Type B pancreatic cell (in vitro differentiated cells): ENCODE measurements at regions not wholly inside any gene's neighbourhood (a gene's known extent, or its start where the extent isn't known, plus 50 kb on each side); places are given as distances from the start of the nearest gene placed in this dataset.
"Not testable (repeated sequence)": the region's sequence is repeated elsewhere in the genome, so short reads cannot be mapped to it uniquely, and the experiment has no call there.

Experiments used
- DNase-seq: peaks from one replicate; pipeline ENCODE4 v3.0.0; 2021; ENCODE audit warnings: mixed read lengths; ENCODE audit not compliant: unreplicated experiment; ENCODE audit errors: extremely low spot score
- H3K27ac Mint-ChIP-seq: 2 replicates; pipeline ENCODE4 v1.8.0; 2021; ENCODE audit warnings: mild to moderate bottlenecking, mixed read lengths
- H3K27me3 Mint-ChIP-seq: 2 replicates; pipeline ENCODE4 v1.8.0; 2021; ENCODE audit warnings: mixed read lengths
- H3K36me3 Mint-ChIP-seq: 2 replicates; pipeline ENCODE4 v1.8.0; 2021; ENCODE audit warnings: mixed read lengths
- H3K4me1 Mint-ChIP-seq: one replicate; pipeline ENCODE4 v1.8.0; 2021; ENCODE audit warnings: mixed read lengths; ENCODE audit not compliant: unreplicated experiment
- H3K4me3 Mint-ChIP-seq: 2 replicates; pipeline ENCODE4 v1.8.0; 2021; ENCODE audit warnings: mild to moderate bottlenecking, mixed read lengths
- H3K9me3 Mint-ChIP-seq: 2 replicates; pipeline ENCODE4 v1.8.0; 2021; ENCODE audit warnings: mixed read lengths
- TF ChIP-seq, protein P1 (sequence below): fragments of 200-600 bp; sonication (generic); conservative IDR thresholded peaks from 2 replicates; pipeline ENCODE4 v1.5.0; 2021; ENCODE audit warnings: antibody characterized with exemption, mild to moderate bottlenecking

DNA sequence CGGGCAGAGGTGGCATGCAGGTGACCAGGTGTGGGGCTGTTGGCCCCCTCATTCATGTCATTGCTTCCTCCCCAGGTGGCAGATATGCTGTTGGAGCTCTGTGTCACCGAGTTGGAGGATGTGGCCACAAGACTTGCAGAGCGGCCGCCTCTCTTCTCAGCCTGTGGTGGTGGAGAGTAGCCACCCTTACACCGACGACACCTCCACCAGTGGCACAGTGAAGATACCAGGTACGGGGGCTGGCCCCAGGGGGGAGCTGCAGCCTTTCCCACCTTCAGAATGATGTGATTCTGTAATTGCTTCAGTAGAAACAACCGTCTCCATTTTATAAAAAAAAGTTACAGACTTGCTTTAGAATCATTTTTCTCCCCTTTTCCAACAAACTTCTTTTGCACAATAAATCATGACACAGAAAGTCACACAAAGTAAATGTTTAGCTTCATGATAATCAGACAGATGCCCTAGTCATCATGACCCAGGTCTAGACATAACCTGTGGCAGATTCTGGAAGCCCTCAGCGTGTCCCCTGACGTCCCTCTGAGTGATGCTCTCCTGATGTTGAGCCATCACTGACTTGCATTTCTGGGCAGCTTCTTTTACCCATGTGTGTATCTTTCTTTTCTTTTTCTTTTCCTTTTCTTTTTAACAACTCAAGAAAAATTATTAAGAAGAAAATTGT lies 76.0 kb upstream of the FAN1 start:
- TF ChIP-seq, protein P1, sequence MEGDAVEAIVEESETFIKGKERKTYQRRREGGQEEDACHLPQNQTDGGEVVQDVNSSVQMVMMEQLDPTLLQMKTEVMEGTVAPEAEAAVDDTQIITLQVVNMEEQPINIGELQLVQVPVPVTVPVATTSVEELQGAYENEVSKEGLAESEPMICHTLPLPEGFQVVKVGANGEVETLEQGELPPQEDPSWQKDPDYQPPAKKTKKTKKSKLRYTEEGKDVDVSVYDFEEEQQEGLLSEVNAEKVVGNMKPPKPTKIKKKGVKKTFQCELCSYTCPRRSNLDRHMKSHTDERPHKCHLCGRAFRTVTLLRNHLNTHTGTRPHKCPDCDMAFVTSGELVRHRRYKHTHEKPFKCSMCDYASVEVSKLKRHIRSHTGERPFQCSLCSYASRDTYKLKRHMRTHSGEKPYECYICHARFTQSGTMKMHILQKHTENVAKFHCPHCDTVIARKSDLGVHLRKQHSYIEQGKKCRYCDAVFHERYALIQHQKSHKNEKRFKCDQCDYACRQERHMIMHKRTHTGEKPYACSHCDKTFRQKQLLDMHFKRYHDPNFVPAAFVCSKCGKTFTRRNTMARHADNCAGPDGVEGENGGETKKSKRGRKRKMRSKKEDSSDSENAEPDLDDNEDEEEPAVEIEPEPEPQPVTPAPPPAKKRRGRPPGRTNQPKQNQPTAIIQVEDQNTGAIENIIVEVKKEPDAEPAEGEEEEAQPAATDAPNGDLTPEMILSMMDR: no peak
- H3K27me3 Mint-ChIP-seq: no peaks in the 10 kb centered on the region
- H3K9me3 Mint-ChIP-seq: no peaks in the 10 kb centered on the region
- peaks cover 3% of the 10 kb centered on the region for H3K36me3 Mint-ChIP-seq
- H3K27ac Mint-ChIP-seq: no peak overlapping the region
- H3K4me1 Mint-ChIP-seq: peaks cover 12% of the 10 kb centered on the region
- DNase-seq: no peak
- no peak overlapping the region for H3K4me3 Mint-ChIP-seq

DNA sequence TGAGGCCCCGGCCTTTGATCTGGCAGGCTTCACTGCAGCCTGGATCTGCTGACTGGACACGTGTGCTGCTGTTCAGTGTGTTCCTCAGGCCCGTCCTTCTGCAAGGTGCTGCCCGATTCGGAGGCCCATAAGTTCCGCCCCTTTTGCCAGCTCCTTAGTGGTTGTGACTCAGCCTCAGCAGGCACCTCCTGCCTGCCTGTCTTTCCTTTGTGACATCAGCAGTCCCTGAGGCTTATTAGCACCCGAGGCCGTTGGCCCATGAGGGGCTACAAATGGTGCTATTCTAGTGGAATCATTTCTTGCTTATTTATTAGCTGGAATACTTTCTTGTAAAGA lies 75.4 kb upstream of the FAN1 start:
- not testable (repeated sequence) for H3K36me3 Mint-ChIP-seq, H3K27ac Mint-ChIP-seq, H3K27me3 Mint-ChIP-seq, DNase-seq, H3K4me3 Mint-ChIP-seq, H3K9me3 Mint-ChIP-seq
- H3K4me1 Mint-ChIP-seq: peaks cover 12% of the 10 kb centered on the region

DNA sequence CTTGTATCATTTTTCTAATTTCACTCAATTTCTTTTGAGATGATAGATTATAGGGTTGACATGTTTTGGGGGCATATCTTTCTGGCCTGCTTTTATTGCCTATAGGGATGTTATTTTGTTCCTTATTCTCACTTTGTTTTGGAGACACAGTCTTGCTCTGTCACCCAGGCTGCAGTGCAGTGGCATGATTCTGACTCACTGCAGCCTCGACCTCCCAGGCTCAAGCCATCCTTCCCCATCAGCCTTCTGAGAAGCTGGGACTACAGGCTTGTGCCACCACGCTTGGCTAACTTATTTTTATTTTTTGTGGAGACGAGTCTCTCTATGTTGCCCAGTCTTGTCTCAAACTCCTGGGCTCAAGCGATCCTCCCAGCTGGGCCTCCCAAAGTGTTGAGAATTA lies 72.8 kb upstream of the FAN1 start:
- no peak for DNase-seq
- Mint-ChIP-seq H3K4me1 (peaks cover 3% of the 10 kb centered on the region), H3K36me3 (peaks cover 3% of the 10 kb centered on the region), H3K27me3 (no peaks in the 10 kb centered on the region), H3K27ac (no peak overlapping the region), H3K9me3 (no peaks in the 10 kb centered on the region), H3K4me3 (no peak overlapping the region)
- TF ChIP-seq, protein P1: no peak

DNA sequence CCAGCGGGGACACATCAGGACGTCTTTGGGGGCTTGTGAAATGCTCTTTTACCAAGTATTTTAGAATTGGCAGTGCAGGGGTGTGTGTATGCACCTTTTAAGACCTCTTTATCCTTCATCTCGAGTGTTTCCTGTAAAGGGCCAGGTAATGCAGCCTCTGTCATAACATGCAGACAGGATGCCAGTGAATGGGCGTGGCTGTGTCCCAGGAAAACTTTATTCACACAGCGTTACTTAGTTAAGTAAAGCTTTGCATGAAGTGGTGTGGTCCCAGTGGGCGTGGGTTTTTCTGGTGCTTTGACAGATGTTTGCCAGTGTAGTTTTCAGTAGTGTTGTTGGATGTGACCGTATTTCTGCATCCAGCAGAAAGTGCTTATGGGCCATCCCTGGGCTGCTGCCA lies 70.3 kb upstream of the FAN1 start:
- not testable (repeated sequence) for H3K27me3 Mint-ChIP-seq, H3K4me3 Mint-ChIP-seq, DNase-seq, H3K9me3 Mint-ChIP-seq, H3K36me3 Mint-ChIP-seq, H3K27ac Mint-ChIP-seq, H3K4me1 Mint-ChIP-seq

DNA sequence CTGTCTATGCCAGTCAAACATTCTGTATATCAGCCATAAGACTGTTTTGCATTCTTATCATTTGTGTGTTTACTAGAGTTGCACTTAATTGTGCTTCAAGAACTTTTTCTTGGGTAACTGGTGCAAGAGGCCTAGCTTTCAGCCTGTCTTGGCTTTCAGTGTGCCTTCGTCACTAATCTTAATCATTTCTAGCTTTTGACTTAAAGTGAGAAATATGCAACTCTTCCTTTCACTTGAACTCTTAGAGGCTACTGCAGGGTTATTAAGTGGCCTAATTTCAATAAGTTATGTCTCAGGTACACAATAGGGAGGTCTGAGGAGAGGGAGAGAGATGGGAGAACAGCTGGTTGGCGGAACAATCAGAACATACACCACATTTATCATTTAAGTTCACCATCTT lies 62.1 kb upstream of the FAN1 start:
- not testable (repeated sequence) for H3K9me3 Mint-ChIP-seq, H3K27ac Mint-ChIP-seq, H3K36me3 Mint-ChIP-seq, H3K4me1 Mint-ChIP-seq, DNase-seq, H3K4me3 Mint-ChIP-seq
- peaks cover 17% of the 10 kb centered on the region for H3K27me3 Mint-ChIP-seq

DNA sequence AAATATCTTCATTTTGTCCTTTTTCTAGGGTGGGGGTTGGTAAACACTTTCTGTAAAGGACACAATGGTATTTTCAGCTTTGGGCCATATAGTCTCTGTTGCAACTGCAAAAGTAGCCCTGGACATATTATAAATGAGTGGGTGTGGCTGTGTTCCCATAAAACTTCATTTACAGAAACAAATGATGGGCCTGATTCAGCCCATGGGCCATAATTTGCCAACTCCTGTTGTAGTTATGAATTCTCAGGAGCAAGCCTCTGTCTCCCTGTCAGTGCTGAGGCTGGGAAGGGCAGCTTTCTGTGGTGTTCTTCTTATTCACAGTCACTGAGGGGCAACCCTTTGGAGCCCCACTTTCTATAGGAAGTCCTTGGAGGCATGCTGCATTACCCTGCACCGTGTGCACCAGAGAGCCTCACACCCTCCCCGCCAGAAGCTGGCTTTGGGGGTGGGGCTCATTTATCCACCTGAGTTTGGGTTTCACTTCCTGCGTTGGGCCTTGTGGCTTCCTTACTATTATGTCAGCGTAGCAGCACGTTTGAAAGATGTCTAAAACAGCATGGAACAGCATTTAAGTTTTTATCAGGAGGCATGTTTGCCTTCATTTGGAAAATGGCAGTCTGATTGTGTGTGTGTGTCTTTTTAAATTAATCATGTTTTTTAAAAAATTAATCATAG lies 60.8 kb upstream of the FAN1 start:
- not testable (repeated sequence) for H3K9me3 Mint-ChIP-seq, H3K4me3 Mint-ChIP-seq, H3K27ac Mint-ChIP-seq, DNase-seq, H3K4me1 Mint-ChIP-seq, H3K36me3 Mint-ChIP-seq
- H3K27me3 Mint-ChIP-seq: peaks cover 20% of the 10 kb centered on the region

DNA sequence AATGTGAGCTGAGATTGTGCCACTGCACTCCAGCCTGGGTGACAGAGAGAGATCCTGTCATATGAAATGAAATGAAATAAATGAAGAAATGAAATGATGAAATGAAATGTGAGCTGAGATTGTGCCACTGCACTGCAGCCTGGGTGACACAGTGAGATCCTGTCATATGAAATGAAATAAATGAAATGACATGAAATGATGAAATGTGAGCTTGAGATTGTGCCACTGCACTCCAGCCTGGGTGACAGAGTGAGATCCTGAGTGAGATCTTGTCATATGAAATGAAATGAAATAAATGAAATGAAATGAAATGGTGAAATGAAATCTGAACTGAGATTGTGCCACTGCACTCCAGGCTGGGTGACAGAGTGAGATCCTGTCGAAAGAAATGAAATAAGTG lies 58.2 kb upstream of the FAN1 start:
- H3K27me3 Mint-ChIP-seq: peaks cover 20% of the 10 kb centered on the region
- H3K27ac Mint-ChIP-seq, H3K36me3 Mint-ChIP-seq, H3K9me3 Mint-ChIP-seq, H3K4me1 Mint-ChIP-seq, DNase-seq, H3K4me3 Mint-ChIP-seq: not testable (repeated sequence)
